ENCODE measurements at regions not wholly inside any gene's neighbourhood (a gene's known extent, or its start where the extent isn't known, plus 50 kb on each side); places are given as distances from the start of the nearest gene placed in this dataset.

- H3K27ac ChIP-seq: no peak overlapping the region
- TF ChIP-seq, protein P1, sequence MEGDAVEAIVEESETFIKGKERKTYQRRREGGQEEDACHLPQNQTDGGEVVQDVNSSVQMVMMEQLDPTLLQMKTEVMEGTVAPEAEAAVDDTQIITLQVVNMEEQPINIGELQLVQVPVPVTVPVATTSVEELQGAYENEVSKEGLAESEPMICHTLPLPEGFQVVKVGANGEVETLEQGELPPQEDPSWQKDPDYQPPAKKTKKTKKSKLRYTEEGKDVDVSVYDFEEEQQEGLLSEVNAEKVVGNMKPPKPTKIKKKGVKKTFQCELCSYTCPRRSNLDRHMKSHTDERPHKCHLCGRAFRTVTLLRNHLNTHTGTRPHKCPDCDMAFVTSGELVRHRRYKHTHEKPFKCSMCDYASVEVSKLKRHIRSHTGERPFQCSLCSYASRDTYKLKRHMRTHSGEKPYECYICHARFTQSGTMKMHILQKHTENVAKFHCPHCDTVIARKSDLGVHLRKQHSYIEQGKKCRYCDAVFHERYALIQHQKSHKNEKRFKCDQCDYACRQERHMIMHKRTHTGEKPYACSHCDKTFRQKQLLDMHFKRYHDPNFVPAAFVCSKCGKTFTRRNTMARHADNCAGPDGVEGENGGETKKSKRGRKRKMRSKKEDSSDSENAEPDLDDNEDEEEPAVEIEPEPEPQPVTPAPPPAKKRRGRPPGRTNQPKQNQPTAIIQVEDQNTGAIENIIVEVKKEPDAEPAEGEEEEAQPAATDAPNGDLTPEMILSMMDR (conservative IDR thresholded peaks at IDR 0.05): no peak
Observed at GRCh38 chr3:27629366-27629765, 92.8 kb downstream of the EOMES start.

DNA sequence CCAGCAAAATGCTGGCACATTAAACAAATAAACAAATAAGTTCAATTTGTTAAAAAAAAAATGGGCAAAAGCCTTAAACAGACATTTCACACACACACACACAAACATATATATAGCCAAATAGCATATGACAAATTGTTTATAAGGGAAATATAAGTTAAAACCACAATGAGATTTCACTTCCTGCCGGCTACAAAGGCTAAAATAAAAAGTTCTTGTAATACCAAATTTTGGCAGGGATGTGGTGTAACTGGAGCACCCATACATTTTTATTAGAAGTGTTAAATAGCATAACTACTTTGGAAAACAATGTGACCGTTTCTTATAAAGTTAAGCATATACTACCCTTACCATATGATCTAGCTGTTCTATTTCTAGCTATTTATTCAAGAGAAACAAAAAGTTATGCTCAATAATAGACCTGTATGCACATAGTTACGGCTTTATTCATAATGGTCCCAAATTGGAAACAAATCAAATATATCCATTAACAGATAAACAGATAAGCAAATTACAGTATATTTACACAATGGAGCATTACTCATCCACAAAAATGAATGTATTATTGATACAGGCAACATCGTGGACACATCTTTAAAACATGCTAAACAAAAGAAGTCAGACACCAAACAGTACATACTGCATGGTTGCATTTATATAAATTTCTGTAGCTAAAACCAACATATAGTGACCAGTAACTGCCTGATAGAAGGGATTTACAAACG is 93.9 kb downstream of the EOMES start:
- no peak overlapping the region for H3K27ac ChIP-seq
- TF ChIP-seq, protein P1 (conservative IDR thresholded peaks at IDR 0.05): no peak

DNA sequence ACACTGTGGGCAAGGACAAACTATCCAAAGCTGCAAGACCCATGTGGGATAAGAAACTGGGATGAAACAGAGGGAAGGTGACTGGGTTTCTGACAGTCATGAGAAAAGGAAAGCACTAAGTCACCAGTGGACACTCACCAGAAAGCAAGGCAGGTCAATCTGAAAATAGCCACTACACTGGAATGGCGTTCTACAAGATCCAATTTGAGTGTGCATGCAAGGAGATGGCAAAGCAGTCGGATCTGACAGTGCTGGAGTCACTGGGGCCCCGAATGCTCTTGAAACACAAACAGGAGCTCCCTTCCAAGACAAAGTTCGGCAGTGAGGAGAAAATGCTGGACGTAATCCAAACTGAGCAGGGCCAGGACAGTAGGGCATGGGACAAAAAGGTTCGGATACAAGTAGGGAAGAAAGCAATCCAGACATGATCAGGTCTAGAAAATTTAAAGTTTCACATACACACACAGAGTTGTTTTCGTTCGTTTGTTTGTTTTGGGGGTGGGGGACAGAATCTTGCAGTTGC is 95.5 kb downstream of the EOMES start:
- TF ChIP-seq, protein P1 (conservative IDR thresholded peaks at IDR 0.05): no peak
- H3K27ac ChIP-seq: no peak overlapping the region

DNA sequence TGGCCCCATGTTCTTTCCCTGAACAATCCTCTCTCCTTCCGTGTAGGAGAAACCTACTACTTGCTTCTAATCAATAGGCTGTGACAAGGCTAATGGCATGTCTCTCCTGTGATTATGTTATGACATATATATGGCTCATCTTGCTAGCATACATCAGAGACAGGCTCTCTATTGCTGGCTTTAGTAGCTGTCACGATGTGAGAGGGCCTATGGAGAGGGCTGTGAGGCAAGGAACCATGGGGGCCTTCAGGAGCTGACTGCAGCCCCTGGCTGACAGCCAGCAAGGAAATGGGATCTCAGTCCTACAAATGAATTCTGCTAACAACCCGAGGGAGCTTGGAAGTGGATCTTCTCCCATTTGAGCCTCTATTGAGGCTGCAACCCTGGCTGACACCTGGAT is 96.3 kb downstream of the EOMES start:
- H3K27ac ChIP-seq: no peak overlapping the region
- TF ChIP-seq, protein P1 (conservative IDR thresholded peaks at IDR 0.05): no peak

- no peak overlapping the region for H3K27ac ChIP-seq
- TF ChIP-seq, protein P1 (conservative IDR thresholded peaks at IDR 0.05): no peak
Observed at GRCh38 chr3:27623085-27623753, 98.9 kb downstream of the EOMES start.

GRCh38 chr3:27617552-27617951 is 104.6 kb downstream of the EOMES start:
- TF ChIP-seq, protein P1 (conservative IDR thresholded peaks at IDR 0.05): no peak
- H3K27ac ChIP-seq: no peak overlapping the region

DNA sequence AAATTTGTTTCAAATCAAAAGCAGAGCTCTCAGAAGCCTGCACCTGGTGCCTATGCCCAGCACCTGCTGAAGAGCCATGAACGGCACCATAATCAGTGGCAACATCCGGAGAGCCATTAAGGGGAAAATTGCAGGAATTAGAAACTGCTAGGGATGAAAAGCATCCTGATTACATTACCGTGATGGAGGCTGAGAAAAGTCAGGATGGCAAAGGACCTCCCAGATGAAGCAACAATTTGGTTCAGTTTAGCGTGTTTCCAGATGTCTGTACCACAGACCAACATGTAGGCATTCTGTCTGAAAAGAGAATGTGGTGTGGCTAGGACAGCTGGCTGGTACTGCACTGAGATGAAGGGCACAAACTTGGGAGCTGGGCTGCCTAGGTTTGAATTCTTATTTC is 106.1 kb downstream of the EOMES start:
- TF ChIP-seq, protein P1 (conservative IDR thresholded peaks at IDR 0.05): no peak
- no peak overlapping the region for H3K27ac ChIP-seq

All from VCaP (cell line).